Smooth muscle cell (in vitro differentiated cells): ENCODE measurements at regions not wholly inside any gene's neighbourhood (a gene's known extent, or its start where the extent isn't known, plus 50 kb on each side); places are given as distances from the start of the nearest gene placed in this dataset.

Experiments
- DNase-seq: peaks from one replicate; lab custom pipeline; 2025; ENCODE audit not compliant: unreplicated experiment; lab: John Stamatoyannopoulos, UW
- H2AFZ ChIP-seq: fragments of 200-600 bp; sonication (generic); 2 replicates; pipeline ENCODE4 v1.6.0; 2016; ENCODE audit warnings: antibody characterized with exemption, low read depth, mild to moderate bottlenecking
- H3F3A ChIP-seq: fragments of 200-600 bp; sonication (generic); 2 replicates; pipeline ENCODE4 v1.6.0; 2017; ENCODE audit warnings: antibody characterized with exemption, low read depth
- H3K27ac ChIP-seq: fragments of 200-600 bp; sonication (generic); 2 replicates; pipeline ENCODE4 v1.5.1; 2016; ENCODE audit warnings: low read depth, mild to moderate bottlenecking
- H3K27me3 ChIP-seq: fragments of 200-600 bp; sonication (generic); 2 replicates; pipeline ENCODE4 v1.6.1; 2016; ENCODE audit warnings: low read depth, mild to moderate bottlenecking
- H3K36me3 ChIP-seq: fragments of 200-600 bp; sonication (generic); 2 replicates; pipeline ENCODE4 v1.5.1; 2016; ENCODE audit warnings: low read depth
- H3K4me1 ChIP-seq: fragments of 200-600 bp; sonication (generic); 2 replicates; pipeline ENCODE4 v1.5.1; 2016; ENCODE audit warnings: low read depth
- H3K4me2 ChIP-seq: fragments of 200-600 bp; sonication (generic); 2 replicates; pipeline ENCODE4 v1.6.0; 2016; ENCODE audit warnings: mild to moderate bottlenecking
- H3K4me3 ChIP-seq: fragments of 200-600 bp; sonication (generic); 2 replicates; pipeline ENCODE4 v1.5.1; 2016; ENCODE audit warnings: mild to moderate bottlenecking
- H3K79me2 ChIP-seq: fragments of 200-600 bp; sonication (generic); 2 replicates; pipeline ENCODE4 v1.6.0; 2016; ENCODE audit warnings: low read depth, mild to moderate bottlenecking
- H3K9ac ChIP-seq: fragments of 200-600 bp; sonication (generic); 2 replicates; pipeline ENCODE4 v1.6.0; 2016; ENCODE audit warnings: low read depth
- H3K9me3 ChIP-seq: fragments of 200-600 bp; sonication (generic); replicated peaks from 2 replicates; pipeline ENCODE4 v1.5.1; 2016; ENCODE audit warnings: low read depth
- H4K20me1 ChIP-seq: fragments of 200-600 bp; sonication (generic); 2 replicates; pipeline ENCODE4 v1.6.0; 2016; ENCODE audit warnings: low read depth
- WGBS: methylation state at CpG from one replicate; pipeline ENCODE4 v1.1.7; 2016; ENCODE audit warnings: low lambda C conversion rate; 5-methylcytosine and 5-hydroxymethylcytosine counted together
- TF ChIP-seq, protein P1 (sequence below): fragments of 200-600 bp; sonication (generic); IDR thresholded peaks from 2 replicates; pipeline ENCODE4 v1.5.1; 2017; ENCODE audit warnings: borderline replicate concordance, mild to moderate bottlenecking, antibody characterized with exemption; ENCODE audit not compliant: insufficient read depth, poor library complexity, severe bottlenecking

DNA sequence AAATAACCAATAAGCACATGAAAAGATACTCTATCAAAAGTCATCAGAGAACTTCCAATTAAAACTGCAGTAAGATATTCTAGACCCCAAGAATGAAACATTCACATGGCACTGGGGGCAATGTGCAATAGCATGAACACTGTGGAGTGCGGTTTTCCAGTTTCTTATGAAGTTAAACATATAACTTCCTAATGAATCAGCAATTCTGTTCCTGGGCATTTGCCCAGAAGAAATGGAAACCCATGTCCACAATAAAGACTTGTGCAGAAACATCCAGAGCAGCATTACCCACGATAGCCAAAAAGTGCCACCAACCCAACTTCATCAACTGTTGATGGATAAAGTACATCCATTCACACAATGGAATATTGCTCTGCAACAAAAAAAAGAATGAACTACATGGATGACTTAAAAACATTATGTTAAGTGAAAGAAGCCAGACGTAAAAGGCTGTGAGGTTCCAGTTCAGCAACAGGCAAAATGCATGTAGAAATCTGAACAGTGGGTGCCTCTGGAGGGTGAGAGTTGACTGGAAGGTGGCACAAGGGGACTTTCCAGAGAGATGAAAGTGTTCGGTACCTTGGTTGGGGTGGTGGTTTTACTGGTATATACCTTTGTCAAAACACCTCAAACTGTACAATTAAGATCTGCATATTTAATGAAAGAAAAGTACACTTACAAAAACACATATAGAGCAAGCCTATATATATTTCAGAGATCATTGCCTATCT is 207.2 kb upstream of the ECI2 start:
- Histone ChIP-seq H3K9me3 (no peaks in the 10 kb centered on the region), H2AFZ (no peak overlapping the region), H3F3A (no peaks in the 10 kb centered on the region), H3K36me3 (no peaks in the 10 kb centered on the region), H3K27ac (no peak overlapping the region), H3K4me2 (no peak overlapping the region), H3K79me2 (no peaks in the 10 kb centered on the region), H3K4me3 (no peak overlapping the region), H3K9ac (no peak overlapping the region), H3K4me1 (peaks cover 4% of the 10 kb centered on the region), H3K27me3 (no peaks in the 10 kb centered on the region), H4K20me1 (no peaks in the 10 kb centered on the region)
- WGBS: 96% methylated on average over 4 of the region's 4 CpGs
- DNase-seq: no peak
- TF ChIP-seq, protein P1, sequence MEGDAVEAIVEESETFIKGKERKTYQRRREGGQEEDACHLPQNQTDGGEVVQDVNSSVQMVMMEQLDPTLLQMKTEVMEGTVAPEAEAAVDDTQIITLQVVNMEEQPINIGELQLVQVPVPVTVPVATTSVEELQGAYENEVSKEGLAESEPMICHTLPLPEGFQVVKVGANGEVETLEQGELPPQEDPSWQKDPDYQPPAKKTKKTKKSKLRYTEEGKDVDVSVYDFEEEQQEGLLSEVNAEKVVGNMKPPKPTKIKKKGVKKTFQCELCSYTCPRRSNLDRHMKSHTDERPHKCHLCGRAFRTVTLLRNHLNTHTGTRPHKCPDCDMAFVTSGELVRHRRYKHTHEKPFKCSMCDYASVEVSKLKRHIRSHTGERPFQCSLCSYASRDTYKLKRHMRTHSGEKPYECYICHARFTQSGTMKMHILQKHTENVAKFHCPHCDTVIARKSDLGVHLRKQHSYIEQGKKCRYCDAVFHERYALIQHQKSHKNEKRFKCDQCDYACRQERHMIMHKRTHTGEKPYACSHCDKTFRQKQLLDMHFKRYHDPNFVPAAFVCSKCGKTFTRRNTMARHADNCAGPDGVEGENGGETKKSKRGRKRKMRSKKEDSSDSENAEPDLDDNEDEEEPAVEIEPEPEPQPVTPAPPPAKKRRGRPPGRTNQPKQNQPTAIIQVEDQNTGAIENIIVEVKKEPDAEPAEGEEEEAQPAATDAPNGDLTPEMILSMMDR: no peak

DNA sequence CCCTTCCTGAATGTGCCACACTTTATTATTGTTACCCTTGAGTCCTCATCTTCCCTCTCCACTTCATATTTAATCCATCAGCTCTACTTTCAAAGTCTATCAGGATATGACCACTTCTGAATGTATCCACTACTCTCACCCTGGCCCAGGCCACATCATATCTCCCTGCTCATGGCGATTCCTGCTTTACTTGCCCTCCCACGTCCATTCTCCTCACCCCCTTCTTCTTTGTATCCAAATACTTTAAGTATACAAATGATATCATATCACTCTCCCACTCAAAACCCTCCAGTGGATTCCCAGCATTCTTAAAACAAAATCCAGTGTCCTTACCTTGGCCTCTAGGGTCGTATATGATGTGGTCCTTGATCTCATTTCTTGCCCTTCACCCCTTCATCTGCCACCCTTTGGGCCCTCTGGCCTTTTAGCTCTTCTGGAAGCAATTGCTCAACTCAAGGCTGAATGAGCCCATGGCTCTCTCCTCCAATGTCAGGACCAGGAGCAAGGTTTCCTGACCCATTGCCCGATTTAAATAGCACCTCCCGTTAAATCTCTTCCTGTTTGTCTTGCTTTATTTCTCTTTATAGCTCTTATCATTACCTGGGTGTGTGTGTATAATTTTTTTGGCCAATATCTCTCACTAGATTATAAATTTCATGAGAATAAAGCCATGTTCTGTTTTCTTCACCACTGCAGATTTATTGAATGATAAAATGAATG is 205.9 kb upstream of the ECI2 start:
- Histone ChIP-seq H2AFZ (no peak overlapping the region), H3K9me3 (no peaks in the 10 kb centered on the region), H4K20me1 (no peaks in the 10 kb centered on the region), H3K79me2 (no peaks in the 10 kb centered on the region), H3K4me1 (no peaks in the 10 kb centered on the region), H3K4me3 (no peak overlapping the region), H3K27ac (no peak overlapping the region), H3F3A (no peaks in the 10 kb centered on the region), H3K27me3 (no peaks in the 10 kb centered on the region), H3K9ac (no peak overlapping the region), H3K4me2 (no peak overlapping the region), H3K36me3 (no peaks in the 10 kb centered on the region)
- TF ChIP-seq, protein P1: no peak
- WGBS: 65% methylated on average over 5 of the region's 5 CpGs
- no peak for DNase-seq

DNA sequence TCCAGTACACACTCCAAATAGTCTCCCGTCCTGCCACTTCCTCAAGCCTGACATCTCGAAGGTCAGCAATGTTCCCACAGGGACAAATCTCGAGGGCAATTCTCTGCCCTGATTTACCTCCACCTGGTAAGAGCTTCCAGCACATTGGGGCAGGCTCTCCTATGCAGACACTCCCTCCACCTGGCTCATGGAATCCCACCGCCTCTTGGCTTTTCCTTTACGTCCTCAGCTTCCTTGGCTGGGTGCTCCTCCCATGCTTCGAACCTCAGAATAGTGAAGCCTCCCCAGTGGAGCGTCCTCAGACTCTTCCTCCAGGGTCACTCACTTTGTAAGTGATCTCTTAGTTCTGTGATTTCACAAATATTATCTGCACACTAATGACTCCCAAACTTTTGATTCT is 205.2 kb upstream of the ECI2 start:
- DNase-seq: no peak
- 89% methylated on average over 7 of the region's 7 CpGs for WGBS
- no peaks in the 10 kb centered on the region for H3K4me1 ChIP-seq

More for the DNA sequence above, 205.2 kb upstream of the ECI2 start:
- no peak overlapping the region for H3K4me2 ChIP-seq
- no peak overlapping the region for H2AFZ ChIP-seq
- no peaks in the 10 kb centered on the region for H3K79me2 ChIP-seq
- no peak overlapping the region for H3K4me3 ChIP-seq
- no peak overlapping the region for H3K27ac ChIP-seq
- no peaks in the 10 kb centered on the region for H3K9me3 ChIP-seq
- TF ChIP-seq, protein P1: no peak
- no peaks in the 10 kb centered on the region for H3K36me3 ChIP-seq
- H3K27me3 ChIP-seq: no peaks in the 10 kb centered on the region
- H3K9ac ChIP-seq: no peak overlapping the region
- H4K20me1 ChIP-seq: no peaks in the 10 kb centered on the region
- no peaks in the 10 kb centered on the region for H3F3A ChIP-seq
